Testis (tissue), 2 donors: ENCODE measurements at regions not wholly inside any gene's neighbourhood (a gene's known extent, or its start where the extent isn't known, plus 50 kb on each side); places are given as distances from the start of the nearest gene placed in this dataset.

Experiments
- POLR2A ChIP-seq: fragments of 450-650 bp; IDR thresholded peaks from one replicate; pipeline ENCODE4 v1.6.1; 2017; ENCODE audit warnings: antibody characterized with exemption, mild to moderate bottlenecking, moderate library complexity
- TF ChIP-seq, protein P1 (sequence below), 3 experiments: fragments of 450-650 bp in 2 of 3; fragments of 200-600 bp in 1 of 3; sonication (generic) in 1 of 3; IDR thresholded peaks; one replicate each; pipeline ENCODE4 v1.5.1; 2016 to 2019; ENCODE audit warnings: antibody characterized with exemption in 3 of 3, mild to moderate bottlenecking in 2 of 3, moderate library complexity in 1 of 3

DNA sequence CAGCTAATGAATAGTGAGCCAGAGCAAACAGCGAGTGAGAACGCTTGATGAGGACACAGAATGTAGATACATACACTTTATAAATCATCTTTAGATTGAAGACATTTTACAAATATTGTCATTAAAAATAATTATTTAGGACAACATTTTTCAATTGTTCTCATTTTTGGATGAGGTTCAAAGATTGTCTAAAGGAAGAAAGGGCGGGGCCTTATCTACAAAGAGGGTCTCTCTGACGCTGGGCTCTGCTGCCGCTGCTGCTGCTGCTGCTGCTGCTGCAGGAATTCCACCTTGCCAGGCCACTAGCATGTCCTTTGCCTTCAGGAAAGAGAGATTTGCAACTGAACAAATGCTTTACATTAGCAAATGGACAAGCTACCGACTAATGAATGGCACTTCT is 220.7 kb upstream of the TMEM161B start:
- TF ChIP-seq, protein P1, sequence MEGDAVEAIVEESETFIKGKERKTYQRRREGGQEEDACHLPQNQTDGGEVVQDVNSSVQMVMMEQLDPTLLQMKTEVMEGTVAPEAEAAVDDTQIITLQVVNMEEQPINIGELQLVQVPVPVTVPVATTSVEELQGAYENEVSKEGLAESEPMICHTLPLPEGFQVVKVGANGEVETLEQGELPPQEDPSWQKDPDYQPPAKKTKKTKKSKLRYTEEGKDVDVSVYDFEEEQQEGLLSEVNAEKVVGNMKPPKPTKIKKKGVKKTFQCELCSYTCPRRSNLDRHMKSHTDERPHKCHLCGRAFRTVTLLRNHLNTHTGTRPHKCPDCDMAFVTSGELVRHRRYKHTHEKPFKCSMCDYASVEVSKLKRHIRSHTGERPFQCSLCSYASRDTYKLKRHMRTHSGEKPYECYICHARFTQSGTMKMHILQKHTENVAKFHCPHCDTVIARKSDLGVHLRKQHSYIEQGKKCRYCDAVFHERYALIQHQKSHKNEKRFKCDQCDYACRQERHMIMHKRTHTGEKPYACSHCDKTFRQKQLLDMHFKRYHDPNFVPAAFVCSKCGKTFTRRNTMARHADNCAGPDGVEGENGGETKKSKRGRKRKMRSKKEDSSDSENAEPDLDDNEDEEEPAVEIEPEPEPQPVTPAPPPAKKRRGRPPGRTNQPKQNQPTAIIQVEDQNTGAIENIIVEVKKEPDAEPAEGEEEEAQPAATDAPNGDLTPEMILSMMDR (IDR thresholded peaks at IDR 0.05), result no peak
- TF ChIP-seq POLR2A, result no peak
